ENCODE measurements at regions not wholly inside any gene's neighbourhood (a gene's known extent, or its start where the extent isn't known, plus 50 kb on each side); places are given as distances from the start of the nearest gene placed in this dataset.

GRCh38 chr3:106206613-106207012 is 337.8 kb upstream of the CBLB start:
- Histone ChIP-seq H3K27me3 (ENCODE audit: insufficient read depth, low read length, poor library complexity, severe bottlenecking) (no peaks in the 10 kb centered on the region), H3K36me3 (ENCODE audit: insufficient read depth, low read length) (no peaks in the 10 kb centered on the region), H3K4me3 (ENCODE audit: low read length, poor library complexity, severe bottlenecking) (peak overlapping the region; percentile 59), H3K9me2 (replicated peaks; ENCODE audit: low read depth, low read length) (no peaks in the 10 kb centered on the region), H3K9me3 (ENCODE audit: insufficient read depth, low read depth, low read length) (no peaks in the 10 kb centered on the region), H3K79me2 (ENCODE audit: insufficient read depth, low read length) (no peaks in the 10 kb centered on the region), H2AFZ (ENCODE audit: low read length) (peak overlapping the region; percentile 79; the same call in 1 of the 2 replicates), H3K4me1 (ENCODE audit: insufficient read depth, low read length, poor library complexity, severe bottlenecking) (peaks cover 18% of the 10 kb centered on the region), H3K4me2 (ENCODE audit: low read depth, low read length, poor library complexity, severe bottlenecking) (peak overlapping the region; percentile 69), H3F3A (ENCODE audit: low read depth) (peaks cover 7% of the 10 kb centered on the region; the same call in 1 of the 2 replicates), H3K9ac (ENCODE audit: low read depth, low read length, poor library complexity, severe bottlenecking) (peak overlapping the region; percentile 26), H4K20me1 (ENCODE audit: insufficient read depth, low read length, poor library complexity, severe bottlenecking) (no peaks in the 10 kb centered on the region)
- no peak for TF ChIP-seq EZH2phosphoT487 (IDR thresholded peaks at IDR 0.05; ENCODE audit: borderline replicate concordance)
- TF ChIP-seq CTCF (conservative IDR thresholded peaks at IDR 0.05; ENCODE audit: low read length) = no peak

- Histone ChIP-seq H3K4me2 (ENCODE audit: low read depth, low read length, poor library complexity, severe bottlenecking) (no peak overlapping the region), H3F3A (ENCODE audit: low read depth) (peaks cover 7% of the 10 kb centered on the region; the same call in 1 of the 2 replicates), H3K36me3 (ENCODE audit: insufficient read depth, low read length) (no peaks in the 10 kb centered on the region), H3K9me2 (replicated peaks; ENCODE audit: low read depth, low read length) (no peaks in the 10 kb centered on the region), H3K27me3 (ENCODE audit: insufficient read depth, low read length, poor library complexity, severe bottlenecking) (no peaks in the 10 kb centered on the region), H3K9ac (ENCODE audit: low read depth, low read length, poor library complexity, severe bottlenecking) (no peak overlapping the region), H3K4me3 (ENCODE audit: low read length, poor library complexity, severe bottlenecking) (no peak overlapping the region), H2AFZ (ENCODE audit: low read length) (no peak overlapping the region), H3K79me2 (ENCODE audit: insufficient read depth, low read length) (no peaks in the 10 kb centered on the region), H4K20me1 (ENCODE audit: insufficient read depth, low read length, poor library complexity, severe bottlenecking) (no peaks in the 10 kb centered on the region), H3K9me3 (ENCODE audit: insufficient read depth, low read depth, low read length) (no peaks in the 10 kb centered on the region), H3K4me1 (ENCODE audit: insufficient read depth, low read length, poor library complexity, severe bottlenecking) (peaks cover 24% of the 10 kb centered on the region)
- TF ChIP-seq CTCF (conservative IDR thresholded peaks at IDR 0.05; ENCODE audit: low read length) = no peak
- no peak for TF ChIP-seq EZH2phosphoT487 (IDR thresholded peaks at IDR 0.05; ENCODE audit: borderline replicate concordance)
Measured at GRCh38 chr3:106208251-106208650, 339.4 kb upstream of the CBLB start.

- Histone ChIP-seq H3K27me3 (ENCODE audit: insufficient read depth, low read length, poor library complexity, severe bottlenecking) (no peaks in the 10 kb centered on the region), H3F3A (ENCODE audit: low read depth) (peaks cover 7% of the 10 kb centered on the region; the same call in 1 of the 2 replicates), H3K79me2 (ENCODE audit: insufficient read depth, low read length) (no peaks in the 10 kb centered on the region), H3K9me2 (replicated peaks; ENCODE audit: low read depth, low read length) (no peaks in the 10 kb centered on the region), H3K4me2 (ENCODE audit: low read depth, low read length, poor library complexity, severe bottlenecking) (no peak overlapping the region), H3K36me3 (ENCODE audit: insufficient read depth, low read length) (no peaks in the 10 kb centered on the region), H3K4me1 (ENCODE audit: insufficient read depth, low read length, poor library complexity, severe bottlenecking) (peaks cover 24% of the 10 kb centered on the region), H3K4me3 (ENCODE audit: low read length, poor library complexity, severe bottlenecking) (no peak overlapping the region), H3K9me3 (ENCODE audit: insufficient read depth, low read depth, low read length) (no peaks in the 10 kb centered on the region), H3K9ac (ENCODE audit: low read depth, low read length, poor library complexity, severe bottlenecking) (no peak overlapping the region), H2AFZ (ENCODE audit: low read length) (no peak overlapping the region), H4K20me1 (ENCODE audit: insufficient read depth, low read length, poor library complexity, severe bottlenecking) (no peaks in the 10 kb centered on the region)
- TF ChIP-seq CTCF (conservative IDR thresholded peaks at IDR 0.05; ENCODE audit: low read length) (peak; percentile 57), EZH2phosphoT487 (IDR thresholded peaks at IDR 0.05; ENCODE audit: borderline replicate concordance) (no peak)
Measured at GRCh38 chr3:106208967-106209366, 340.2 kb upstream of the CBLB start.
